G401 (cell line): ENCODE measurements at regions not wholly inside any gene's neighbourhood (a gene's known extent, or its start where the extent isn't known, plus 50 kb on each side); places are given as distances from the start of the nearest gene placed in this dataset.

Experiments used
- DNase-seq: peaks from one replicate; pipeline ENCODE4 v3.0.0-alpha.2; 2015; ENCODE audit warnings: low spot score
- in situ Hi-C: cut with HindIII; loops from 2 replicates; pipeline ENCODE4 v1.10.0; 2016; ENCODE audit warnings: low sequenced_read_pairs, mixed read lengths

- in situ Hi-C loops, result no loop called here
- no peak for DNase-seq
Measured at GRCh38 chr12:24293549-24293948, 344.1 kb upstream of the SOX5 start.

DNA sequence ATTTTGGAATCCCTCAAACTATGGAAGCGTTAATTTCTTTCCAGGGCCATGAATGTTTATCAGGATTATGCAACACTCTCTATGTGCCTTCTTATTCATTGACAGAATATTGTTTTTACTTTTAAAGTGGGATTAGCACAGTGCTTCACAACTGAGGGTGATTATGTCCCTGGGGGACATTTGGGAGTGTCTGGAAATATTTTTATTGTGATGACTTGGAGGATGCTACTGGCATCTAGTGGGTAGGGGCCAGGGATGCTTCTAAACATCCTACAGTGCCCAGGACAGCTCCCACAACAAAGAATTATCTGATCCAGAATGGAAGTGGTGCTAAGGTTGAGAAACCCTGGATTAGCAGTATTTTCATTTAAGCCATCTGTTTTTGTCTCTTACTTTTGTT is 338.5 kb upstream of the SOX5 start:
- in situ Hi-C loops, result no loop called here
- no peak for DNase-seq

DNA sequence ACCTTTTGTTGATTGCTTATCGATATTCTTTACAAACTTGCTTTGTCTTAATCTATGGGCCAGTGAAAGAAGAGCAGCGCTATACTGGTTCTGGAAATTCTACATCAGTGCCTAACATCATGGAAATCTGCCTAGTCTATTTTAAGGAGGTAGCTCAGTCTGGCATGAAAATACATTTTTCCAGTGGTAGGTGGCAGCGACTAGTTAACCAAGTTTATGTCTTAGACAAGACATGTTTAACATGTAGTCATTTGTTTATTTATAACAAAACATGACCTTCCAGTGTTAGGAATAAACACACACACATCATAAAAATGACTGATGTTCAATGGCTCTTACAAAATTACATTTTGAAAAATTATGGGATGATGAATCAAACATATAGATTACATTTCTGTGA is 336.0 kb upstream of the SOX5 start:
- no peak for DNase-seq
- in situ Hi-C loops, result no loop called here

GRCh38 chr12:24281341-24281740 is 331.9 kb upstream of the SOX5 start:
- in situ Hi-C loops, result no loop called here
- no peak for DNase-seq

DNA sequence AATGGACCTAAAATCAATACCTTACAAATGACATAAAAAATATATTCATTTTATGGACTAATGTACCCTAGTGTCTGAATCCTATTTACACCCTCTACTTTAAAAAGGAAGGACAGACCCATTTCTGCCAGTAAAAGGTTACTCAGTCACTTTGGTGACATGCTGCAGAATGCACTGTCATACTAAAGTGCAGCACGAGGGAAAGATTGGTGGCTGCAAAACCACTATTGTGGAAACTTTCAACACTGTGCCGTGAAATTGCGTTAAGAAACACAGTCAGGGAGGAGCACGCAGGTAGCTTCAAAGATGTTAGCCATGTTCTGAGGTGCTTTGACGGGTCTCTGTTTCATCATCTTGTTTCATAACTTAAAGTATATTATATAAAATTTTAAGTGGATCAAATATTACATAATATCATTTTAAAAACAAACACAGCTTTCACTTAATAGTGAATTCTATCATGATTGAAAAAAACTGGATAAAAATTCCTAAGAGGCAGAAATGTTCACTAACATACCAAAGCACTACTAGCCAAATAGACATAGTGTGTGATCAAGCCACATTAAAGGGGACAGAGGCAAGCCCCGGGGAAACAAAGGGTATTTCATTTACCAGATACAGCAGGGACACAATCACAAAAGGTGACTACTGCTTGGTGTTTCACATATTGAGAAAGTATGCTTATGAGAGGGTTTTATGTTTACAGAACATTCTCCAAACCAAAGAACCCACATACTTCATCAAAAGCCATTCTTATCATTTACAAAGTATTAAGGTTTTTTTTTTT is 330.8 kb upstream of the SOX5 start:
- in situ Hi-C loops, result no loop called here
- DNase-seq, result no peak

- in situ Hi-C loops, result no loop called here
- no peak for DNase-seq
Measured at GRCh38 chr12:24278832-24279231, 329.4 kb upstream of the SOX5 start.

GRCh38 chr12:24270965-24271364 is 321.5 kb upstream of the SOX5 start:
- no peak for DNase-seq
- in situ Hi-C loops, result no loop called here

- no peak for DNase-seq
- in situ Hi-C loops, result no loop called here
Measured at GRCh38 chr12:24270464-24270863, 321.0 kb upstream of the SOX5 start.

DNA sequence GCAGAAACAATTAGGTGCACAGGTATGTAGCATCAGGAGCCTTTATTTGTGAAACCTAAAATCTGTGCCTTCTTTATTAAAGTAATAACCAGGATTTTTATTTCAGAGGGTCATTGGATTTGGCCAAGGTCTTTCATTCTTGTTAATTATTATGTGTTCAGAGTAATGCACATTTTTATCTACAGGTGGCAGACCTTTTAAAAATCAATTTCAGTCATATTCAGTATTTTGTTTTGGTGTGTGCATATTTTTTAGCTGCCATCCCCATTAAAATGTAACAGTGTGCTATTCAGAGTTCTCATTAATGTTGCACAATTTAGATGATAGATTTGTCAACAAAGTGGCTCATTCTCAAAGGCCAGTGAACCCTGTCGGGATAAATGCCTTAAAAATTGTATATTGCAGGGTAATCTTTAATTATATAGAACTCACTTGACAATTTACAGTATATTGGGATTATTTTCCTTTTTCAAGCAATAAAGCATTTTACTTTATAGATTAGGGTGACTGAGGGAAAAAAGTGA is 319.3 kb upstream of the SOX5 start:
- DNase-seq, result no peak
- in situ Hi-C loops, result no loop called here

- in situ Hi-C loops, result no loop called here
- no peak for DNase-seq
Measured at GRCh38 chr12:24266982-24267381, 317.5 kb upstream of the SOX5 start.

DNA sequence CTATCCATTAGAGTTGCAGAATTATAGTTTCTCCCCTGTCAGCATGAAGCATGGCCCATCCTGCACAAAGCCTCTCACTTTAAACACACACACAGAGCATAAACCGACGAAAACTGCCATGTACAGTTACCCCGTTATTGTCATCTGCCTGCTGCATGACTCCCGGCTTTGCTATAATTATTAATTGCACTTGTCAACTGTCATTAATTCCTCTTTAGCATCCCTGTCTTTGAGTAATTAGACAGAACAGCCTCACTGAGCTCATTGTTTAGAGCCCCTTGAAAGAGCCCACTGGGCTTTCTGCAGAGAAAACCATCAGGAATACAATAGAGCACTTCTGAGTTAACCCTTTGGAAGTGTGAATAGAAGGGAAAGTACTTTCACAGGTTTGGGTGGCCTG is 307.2 kb upstream of the SOX5 start:
- DNase-seq, result no peak

GRCh38 chr12:24255920-24256665 is 306.6 kb upstream of the SOX5 start:
- in situ Hi-C loops, result no loop called here
- no peak for DNase-seq

More for the DNA sequence above, 307.2 kb upstream of the SOX5 start:
- in situ Hi-C loops, result no loop called here

DNA sequence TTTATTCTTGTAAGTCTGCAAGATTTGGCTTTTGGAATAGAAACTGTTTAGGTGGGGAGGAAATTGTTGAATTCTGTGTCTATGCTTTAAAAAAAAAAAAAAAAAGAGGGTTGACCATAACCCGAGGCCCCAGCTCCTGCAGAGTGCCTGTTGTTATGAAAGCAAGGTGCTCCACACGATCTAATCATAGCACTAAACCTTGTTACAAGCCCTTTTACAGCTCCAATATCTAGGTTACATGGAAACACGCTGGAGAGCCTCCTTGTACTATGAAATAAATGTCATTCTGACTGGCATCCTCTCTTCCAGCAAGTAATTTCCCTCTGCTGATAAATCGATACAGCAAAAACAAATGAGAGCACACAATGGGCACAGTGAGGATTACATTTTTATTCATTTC is 303.1 kb upstream of the SOX5 start:
- in situ Hi-C loops, result no loop called here
- no peak for DNase-seq

- in situ Hi-C loops, result no loop called here
- DNase-seq, result no peak
Measured at GRCh38 chr12:24246934-24247333, 297.5 kb upstream of the SOX5 start.

GRCh38 chr12:24246376-24246775 is 296.9 kb upstream of the SOX5 start:
- in situ Hi-C loops, result no loop called here
- DNase-seq, result no peak

DNA sequence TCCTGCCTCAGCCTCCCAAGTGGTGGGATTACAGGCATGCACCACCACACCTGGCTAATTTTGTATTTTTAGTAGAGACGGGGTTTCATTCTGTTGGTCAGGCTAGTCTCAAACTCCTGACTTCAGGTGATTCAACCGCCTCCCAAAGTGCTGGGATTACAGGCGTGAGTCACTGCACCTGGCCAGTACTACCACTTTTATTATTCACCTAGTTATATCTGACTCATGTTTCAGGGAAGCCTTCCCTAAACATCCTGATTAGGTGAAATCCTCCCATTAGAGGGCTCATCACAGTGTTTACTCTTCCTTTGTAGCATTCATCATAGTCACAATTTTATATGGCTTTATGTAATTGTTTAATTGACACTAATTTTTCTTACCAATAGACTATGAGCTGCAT is 295.3 kb upstream of the SOX5 start:
- DNase-seq, result no peak
- in situ Hi-C loops, result no loop called here

DNA sequence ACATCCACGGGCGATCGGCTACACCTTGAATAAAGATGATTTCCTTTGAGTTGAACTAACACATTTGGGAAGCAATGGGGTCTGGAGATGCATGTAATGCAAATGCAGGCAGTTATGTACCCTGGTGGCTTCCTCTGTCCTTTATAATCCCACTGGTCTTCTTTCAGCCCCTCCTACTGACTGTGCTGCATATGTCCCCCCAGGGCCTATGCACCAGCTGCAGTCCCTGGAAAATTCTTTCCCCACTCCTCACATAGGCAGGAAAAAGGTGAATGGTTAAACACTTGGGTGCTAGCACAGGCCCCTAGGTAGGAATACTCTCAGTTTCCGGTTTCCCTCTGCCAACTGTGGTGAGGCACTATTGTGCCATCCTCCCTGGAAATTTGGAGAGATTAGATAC is 294.8 kb upstream of the SOX5 start:
- DNase-seq, result no peak
- in situ Hi-C loops, result no loop called here

GRCh38 chr12:24240707-24241106 is 291.2 kb upstream of the SOX5 start:
- in situ Hi-C loops, result no loop called here
- no peak for DNase-seq

DNA sequence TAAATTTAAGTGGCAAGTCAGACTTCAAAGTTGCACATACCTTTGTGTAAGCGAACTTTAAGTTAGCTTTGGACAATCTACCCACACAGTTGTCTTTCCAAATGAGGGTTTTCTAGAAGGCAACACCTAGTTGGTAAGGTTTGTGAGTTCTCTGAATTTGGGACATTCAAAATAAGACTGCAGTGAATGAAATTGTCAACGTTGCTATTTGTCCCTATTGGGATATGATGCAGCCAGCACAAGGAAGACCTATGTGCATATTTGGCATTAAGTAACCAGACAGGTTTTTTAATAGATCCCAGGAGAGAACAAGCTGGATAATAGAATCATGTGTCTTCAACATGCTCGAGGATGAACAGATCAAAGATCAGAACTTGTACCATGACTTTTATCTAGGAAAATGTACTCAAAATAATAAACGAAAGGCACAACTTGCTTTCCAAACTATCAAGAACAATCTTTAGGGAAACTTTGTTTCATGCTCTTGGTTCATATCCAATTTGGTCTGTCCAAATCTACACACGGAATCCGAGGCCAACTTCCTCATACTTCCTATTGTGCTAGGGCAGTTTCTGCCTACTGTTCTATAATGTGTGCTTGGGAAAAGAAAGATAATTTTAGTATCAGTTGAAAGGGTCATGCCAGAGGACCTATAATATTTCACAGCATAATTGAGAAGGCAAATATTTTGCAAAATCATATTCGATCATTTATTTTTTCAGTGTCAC is 284.2 kb upstream of the SOX5 start:
- DNase-seq, result no peak
- in situ Hi-C loops, result no loop called here

- in situ Hi-C loops, result no loop called here
- no peak for DNase-seq
Measured at GRCh38 chr12:24232531-24232930, 283.1 kb upstream of the SOX5 start.
